ENCODE measurements at regions not wholly inside any gene's neighbourhood (a gene's known extent, or its start where the extent isn't known, plus 50 kb on each side); places are given as distances from the start of the nearest gene placed in this dataset.

- TF ChIP-seq POLR2A (IDR thresholded peaks at IDR 0.05; ENCODE audit: control extremely low read depth in 1 of 2, low read depth in 2 of 2, low read length in 2 of 2) (no peak), NRF1 (IDR thresholded peaks at IDR 0.05; ENCODE audit: low read depth, low read length) (no peak), CTCF (IDR thresholded peaks at IDR 0.05; ENCODE audit: control extremely low read depth in 1 of 3, insufficient read depth in 1 of 3, low read depth in 1 of 3, low read length in 3 of 3) (no peak), USF2 (IDR thresholded peaks at IDR 0.05; ENCODE audit: low read length) (no peak), SP1 (IDR thresholded peaks at IDR 0.05; ENCODE audit: low read depth, low read length) (no peak), SIRT6 (IDR thresholded peaks at IDR 0.05; ENCODE audit: low read length) (no peak), JUND (IDR thresholded peaks at IDR 0.05; ENCODE audit: low read length) (no peak), SAP30 (IDR thresholded peaks at IDR 0.05; ENCODE audit: insufficient read depth, insufficient replicate concordance, low read length) (no peak), CHD2 (IDR thresholded peaks at IDR 0.05; ENCODE audit: low read length) (no peak), BACH1 (IDR thresholded peaks at IDR 0.05; ENCODE audit: low read length) (no peak), SRF (IDR thresholded peaks at IDR 0.05; ENCODE audit: low read depth, low read length) (no peak), POLR2AphosphoS5 (IDR thresholded peaks at IDR 0.05; ENCODE audit: low read depth, low read length) (no peak), EZH2 (IDR thresholded peaks at IDR 0.05; ENCODE audit: low read depth, low read length, severe bottlenecking) (no peak), SIN3A (conservative IDR thresholded peaks at IDR 0.05 in 1 of 2, IDR thresholded peaks at IDR 0.05 in 1 of 2; ENCODE audit: low read depth in 1 of 2, low read length in 2 of 2) (no peak)
These were observed 490.2 kb downstream of the EPM2A start for GRCh38 chr6:145245119-145245518.

All from H1 (cell line).